ENCODE measurements at regions not wholly inside any gene's neighbourhood (a gene's known extent, or its start where the extent isn't known, plus 50 kb on each side); places are given as distances from the start of the nearest gene placed in this dataset.

GRCh38 chr1:217184854-217185253 lies 446.0 kb downstream of the GPATCH2 start:
- TF ChIP-seq POLR2A (IDR thresholded peaks at IDR 0.05) (no peak), CTCF (IDR thresholded peaks at IDR 0.05) (no peak)
